Retinal pigment epithelial cell (primary cell): ENCODE measurements at regions not wholly inside any gene's neighbourhood (a gene's known extent, or its start where the extent isn't known, plus 50 kb on each side); places are given as distances from the start of the nearest gene placed in this dataset.

Source experiments
- DNase-seq: peaks from one replicate; pipeline ENCODE4 v3.0.0-alpha.2; 2010; ENCODE audit warnings: low read depth
- H3K4me3 ChIP-seq: 2 replicates; pipeline ENCODE4 v1.5.1; 2011; ENCODE audit warnings: mild to moderate bottlenecking, low read length, control low read depth, moderate library complexity
- CTCF ChIP-seq: conservative IDR thresholded peaks from 2 replicates; pipeline ENCODE4 v1.5.1; 2011; ENCODE audit warnings: low read depth, low read length, control low read depth, inconsistent platforms

GRCh38 chr10:78394047-78394446 is 360.4 kb downstream of the RPS24 start:
- TF ChIP-seq CTCF, result no peak
- no peak overlapping the region for H3K4me3 ChIP-seq
- DNase-seq, result no peak

- no peak for TF ChIP-seq CTCF
- DNase-seq, result no peak
- no peak overlapping the region for H3K4me3 ChIP-seq
Measured at GRCh38 chr10:78395162-78395561, 361.5 kb downstream of the RPS24 start.

- H3K4me3 ChIP-seq, result no peak overlapping the region
- no peak for TF ChIP-seq CTCF
- no peak for DNase-seq
Measured at GRCh38 chr10:78396754-78397153, 363.1 kb downstream of the RPS24 start.

GRCh38 chr10:78397786-78398185 is 364.1 kb downstream of the RPS24 start:
- H3K4me3 ChIP-seq, result no peak overlapping the region
- TF ChIP-seq CTCF, result no peak
- no peak for DNase-seq

- H3K4me3 ChIP-seq, result no peak overlapping the region
- DNase-seq, result no peak
- TF ChIP-seq CTCF, result no peak
Measured at GRCh38 chr10:78398382-78398781, 364.7 kb downstream of the RPS24 start.

GRCh38 chr10:78401624-78402367 is 368.1 kb downstream of the RPS24 start:
- H3K4me3 ChIP-seq, result no peak overlapping the region
- DNase-seq, result no peak
- no peak for TF ChIP-seq CTCF

GRCh38 chr10:78402591-78402990 is 368.9 kb downstream of the RPS24 start:
- no peak overlapping the region for H3K4me3 ChIP-seq
- no peak for DNase-seq
- no peak for TF ChIP-seq CTCF
